Choroid plexus epithelial cell (primary cell): ENCODE measurements at regions not wholly inside any gene's neighbourhood (a gene's known extent, or its start where the extent isn't known, plus 50 kb on each side); places are given as distances from the start of the nearest gene placed in this dataset.

Source experiments
- DNase-seq: peaks from one replicate; pipeline ENCODE4 v3.0.0-alpha.2; 2010; ENCODE audit warnings: low read depth
- H3K4me3 ChIP-seq: 2 replicates; pipeline ENCODE4 v1.5.1; 2011; ENCODE audit warnings: low read depth, mild to moderate bottlenecking, control low read depth, low read length, moderate library complexity
- CTCF ChIP-seq: conservative IDR thresholded peaks from 2 replicates; pipeline ENCODE4 v1.5.1; 2011; ENCODE audit warnings: low read depth, mild to moderate bottlenecking, control low read depth, inconsistent platforms, low read length, moderate library complexity

DNA sequence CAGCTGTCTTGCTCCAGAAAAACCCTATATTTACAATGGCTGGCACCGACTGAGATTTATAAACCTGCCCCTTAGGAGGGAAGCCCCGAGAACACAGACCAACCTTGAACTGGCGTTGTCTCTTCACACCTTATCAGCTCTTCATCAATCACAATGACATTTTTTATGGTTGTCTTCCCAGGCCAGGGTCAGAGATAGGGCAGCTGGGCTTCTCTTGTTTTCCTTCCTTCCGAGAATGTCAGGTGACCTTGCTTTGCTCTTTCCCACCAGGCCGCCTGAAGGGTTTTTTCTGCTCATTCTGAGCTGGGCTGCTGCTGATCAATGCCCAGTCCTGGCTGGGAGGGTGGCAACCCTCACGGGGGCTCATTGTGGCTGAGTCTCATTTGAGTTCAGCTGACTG is 619.1 kb downstream of the CCDC171 start:
- no peak overlapping the region for H3K4me3 ChIP-seq
- no peak for DNase-seq
- no peak for TF ChIP-seq CTCF

GRCh38 chr9:16172796-16173195 is 620.0 kb downstream of the CCDC171 start:
- no peak for TF ChIP-seq CTCF
- H3K4me3 ChIP-seq, result no peak overlapping the region
- no peak for DNase-seq

DNA sequence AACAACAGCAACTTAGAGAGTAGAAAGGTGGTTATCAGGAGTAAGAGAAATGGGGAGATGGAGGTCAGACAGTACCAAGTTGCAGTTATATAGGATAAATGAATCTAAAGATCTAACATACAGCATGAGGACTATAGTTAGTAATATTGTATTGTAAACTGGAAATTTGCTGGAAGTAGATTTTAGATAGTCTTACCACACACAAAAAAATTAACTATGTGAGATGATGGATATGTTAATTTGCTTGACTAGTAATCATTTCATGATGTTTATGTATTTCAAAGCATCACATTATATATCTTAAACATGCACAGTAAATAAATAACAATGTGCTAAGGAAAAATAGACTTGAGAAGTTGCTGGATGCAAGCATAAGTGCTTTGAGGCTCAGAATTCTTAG is 622.1 kb downstream of the CCDC171 start:
- no peak for DNase-seq
- H3K4me3 ChIP-seq, result no peak overlapping the region

DNA sequence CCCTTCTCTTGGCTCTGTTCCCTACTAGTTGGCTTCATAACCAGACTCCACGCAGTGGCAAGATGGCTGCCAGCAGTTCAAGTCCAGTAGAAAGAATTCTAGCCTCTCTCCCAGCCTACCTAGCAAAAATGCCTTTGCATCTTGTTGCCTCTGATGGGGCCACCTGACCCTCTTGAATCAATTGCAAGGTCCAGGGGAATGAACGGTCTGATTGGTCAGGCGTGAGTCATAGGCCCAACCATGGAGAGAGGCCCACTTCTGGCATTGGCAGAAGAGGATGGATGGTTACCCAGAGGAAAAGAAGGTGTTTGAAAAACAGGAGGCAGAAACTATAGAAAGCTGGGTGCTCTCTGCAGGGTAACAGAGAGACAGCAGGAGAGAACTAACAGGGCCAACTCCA is 622.6 kb downstream of the CCDC171 start:
- no peak for DNase-seq
- H3K4me3 ChIP-seq, result no peak overlapping the region
- no peak for TF ChIP-seq CTCF

More for the DNA sequence above, 622.1 kb downstream of the CCDC171 start:
- no peak for TF ChIP-seq CTCF

- no peak for TF ChIP-seq CTCF
- H3K4me3 ChIP-seq, result no peak overlapping the region
- DNase-seq, result no peak
Measured at GRCh38 chr9:16178294-16178693, 625.5 kb downstream of the CCDC171 start.

DNA sequence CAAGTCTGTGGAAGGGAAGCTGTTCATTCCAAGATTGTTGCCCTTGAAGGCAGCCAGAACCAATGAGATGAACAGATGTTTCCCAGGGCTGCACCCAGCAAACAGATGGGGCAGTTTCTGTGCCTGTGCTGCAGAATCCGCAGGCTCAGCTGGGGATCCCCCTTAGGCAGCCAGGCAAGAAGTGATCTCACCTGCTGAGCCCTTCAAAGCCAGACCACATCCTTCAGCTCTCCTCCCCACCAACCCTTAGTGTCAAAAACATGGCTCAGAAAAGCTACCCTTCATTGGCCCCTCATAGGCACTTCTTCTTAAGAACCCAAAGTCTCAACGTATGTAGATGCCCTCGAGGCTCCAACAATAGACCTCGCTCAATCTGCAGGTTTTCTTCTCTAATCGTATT is 626.7 kb downstream of the CCDC171 start:
- DNase-seq, result no peak
- no peak for TF ChIP-seq CTCF
- H3K4me3 ChIP-seq, result no peak overlapping the region

DNA sequence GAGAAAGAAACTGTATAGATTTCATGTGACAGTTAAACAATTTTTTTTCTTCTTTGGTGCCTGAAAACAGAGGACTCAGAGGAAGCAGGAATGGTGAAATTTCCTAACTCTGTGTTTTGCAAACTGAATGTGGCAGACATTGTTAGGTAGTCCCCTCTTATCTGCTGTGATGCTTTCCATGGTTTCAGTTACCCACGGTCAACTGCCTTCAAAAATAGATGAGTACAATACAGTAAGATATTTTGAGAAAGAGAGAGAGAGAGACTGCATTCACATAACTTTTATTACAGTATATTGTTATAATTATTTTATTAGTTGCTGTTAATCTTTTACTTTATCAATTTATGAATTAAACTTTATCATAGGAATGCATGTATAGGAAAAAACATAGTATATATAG is 627.2 kb downstream of the CCDC171 start:
- TF ChIP-seq CTCF, result no peak
- no peak for DNase-seq
- H3K4me3 ChIP-seq, result no peak overlapping the region
